GM12878 (cell line): ENCODE measurements at regions not wholly inside any gene's neighbourhood (a gene's known extent, or its start where the extent isn't known, plus 50 kb on each side); places are given as distances from the start of the nearest gene placed in this dataset.

Source experiments
- ATAC-seq: fragments of 200-7000 bp; cut with Tn5 transposase; 3 replicates; pipeline ENCODE4 v1.9.1; 2020; ENCODE audit warnings: mild to moderate bottlenecking, moderate library complexity
- BruUV-seq: library from RNA; stranded (reverse); fragments of 400-500 nt; replicated peaks from 2 replicates; lab custom pipeline; 2021; lab: Mats Ljungman, UMichigan
- CTCF ChIA-PET: fragments of 300-600 bp; sonication (Branson Sonifier 250); formaldehyde crosslinking; extraction: SDS; loops from one replicate; lab custom pipeline; 2021; ENCODE audit warnings: inconsistent platforms; lab: Yijun Ruan, JAX
- POLR2A ChIA-PET: fragments of 350-600 bp; formaldehyde crosslinking; extraction: SDS; loops from one replicate; lab custom pipeline; 2021; ENCODE audit warnings: inconsistent platforms; lab: Charles Lee
- RAD21 ChIA-PET: fragments of 300-600 bp; sonication (Branson Sonifier 250); formaldehyde crosslinking; loops from one replicate; lab custom pipeline; 2023; ENCODE audit warnings: antibody characterized with exemption; ENCODE audit not compliant: unreplicated experiment; lab: Charles Lee
- SMC1A ChIA-PET: fragments of 300-600 bp; sonication (Branson Sonifier 250); formaldehyde crosslinking; loops from one replicate; lab custom pipeline; 2023; ENCODE audit not compliant: unreplicated experiment, uncharacterized antibody; lab: Charles Lee
- DNase-seq: peaks from one replicate; pipeline ENCODE4 v3.0.0-alpha.2; 2011; ENCODE audit warnings: low read depth, low spot score
- FAIRE-seq: peaks from 3 replicates; lab custom pipeline; 2011; peaks lifted over from hg19 to GRCh38; lab: Jason Lieb, UNC
- H2AFZ ChIP-seq: 2 replicates; pipeline ENCODE4 v1.6.0; 2011; ENCODE audit warnings: low read depth, low read length, control low read depth; ENCODE audit not compliant: control insufficient read depth
- H3K27ac ChIP-seq: 2 replicates; pipeline ENCODE4 v1.5.1; 2011; ENCODE audit warnings: control low read depth; ENCODE audit not compliant: control insufficient read depth, insufficient read depth
- H3K27me3 ChIP-seq, 2 experiments: replicated peaks in 1 of 2; 2 replicates each; pipeline versions ENCODE4 v1.6.0 to v1.6.1; 2011; ENCODE audit warnings: low read length in 1 of 2; ENCODE audit not compliant: control insufficient read depth in 2 of 2, insufficient read depth in 2 of 2
- H3K36me3 ChIP-seq, 2 experiments: 2 replicates each; pipeline ENCODE4 v1.5.1; 2011; ENCODE audit warnings: low read length in 1 of 2; ENCODE audit not compliant: control insufficient read depth in 2 of 2, insufficient read depth in 2 of 2
- H3K4me1 ChIP-seq: 2 replicates; pipeline ENCODE4 v1.6.1; 2011; ENCODE audit warnings: mild to moderate bottlenecking, low read length, moderate library complexity, mixed read lengths; ENCODE audit not compliant: control insufficient read depth, insufficient read depth
- H3K4me2 ChIP-seq: 2 replicates; pipeline ENCODE4 v1.6.0; 2011; ENCODE audit warnings: control low read depth; ENCODE audit not compliant: control insufficient read depth, insufficient read depth
- H3K4me3 ChIP-seq: fragments of 200-600 bp; sonication (generic); 2 replicates; pipeline ENCODE4 v1.5.1; 2016
- H3K79me2 ChIP-seq: 2 replicates; pipeline ENCODE4 v1.6.0; 2011; ENCODE audit warnings: low read length; ENCODE audit not compliant: control insufficient read depth, insufficient read depth
- H3K9ac ChIP-seq: 2 replicates; pipeline ENCODE4 v1.8.0; 2011; ENCODE audit warnings: low read length, control low read depth, mixed read lengths; ENCODE audit not compliant: control insufficient read depth, insufficient read depth
- H3K9me3 ChIP-seq: replicated peaks from 3 replicates; pipeline ENCODE4 v1.5.1; 2011; ENCODE audit warnings: mild to moderate bottlenecking, low read length; ENCODE audit not compliant: control insufficient read depth, insufficient read depth
- H4K20me1 ChIP-seq: 2 replicates; pipeline ENCODE4 v1.6.0; 2011; ENCODE audit not compliant: control insufficient read depth, insufficient read depth
- BACH1 ChIP-seq: fragments of 450-650 bp; IDR thresholded peaks from 2 replicates; pipeline ENCODE4 v1.6.1; 2017; ENCODE audit warnings: mild to moderate bottlenecking, borderline replicate concordance
- CBX5 ChIP-seq: sonication (generic); IDR thresholded peaks from 2 replicates; pipeline ENCODE4 v1.6.1; 2016; ENCODE audit warnings: low read depth, moderate library complexity, mild to moderate bottlenecking, inconsistent platforms
- CHD2 ChIP-seq: IDR thresholded peaks from 2 replicates; pipeline ENCODE4 v1.6.1; 2011; ENCODE audit warnings: low read depth, low read length, improper control_type of control experiment, borderline replicate concordance
- CHD4 ChIP-seq: fragments of 200-600 bp; sonication (generic); IDR thresholded peaks from 2 replicates; pipeline ENCODE4 v1.6.1; 2016; ENCODE audit warnings: mild to moderate bottlenecking
- KLF5 ChIP-seq: fragments of 450-650 bp; IDR thresholded peaks from 2 replicates; pipeline ENCODE4 v1.6.1; 2014; ENCODE audit warnings: mild to moderate bottlenecking; ENCODE audit not compliant: partially characterized antibody
- MTA2 ChIP-seq: fragments of 450-650 bp; IDR thresholded peaks from 2 replicates; pipeline ENCODE4 v1.6.1; 2016; ENCODE audit warnings: low read depth, mild to moderate bottlenecking, moderate library complexity
- NRF1 ChIP-seq: conservative IDR thresholded peaks from 2 replicates; pipeline ENCODE4 v1.6.1; 2011; ENCODE audit warnings: mild to moderate bottlenecking, low read depth, low read length, improper control_type of control experiment
- RFX5 ChIP-seq: IDR thresholded peaks from 2 replicates; pipeline ENCODE4 v1.6.1; 2011; ENCODE audit warnings: low read depth, low read length, improper control_type of control experiment
- SMARCA5 ChIP-seq: fragments of 450-650 bp; IDR thresholded peaks from 2 replicates; pipeline ENCODE4 v1.6.1; 2017; ENCODE audit warnings: mild to moderate bottlenecking
- TAF1 ChIP-seq: IDR thresholded peaks from 2 replicates; pipeline ENCODE4 v1.6.1; 2011; ENCODE audit warnings: mild to moderate bottlenecking, low read depth, low read length, borderline replicate concordance
- TCF7 ChIP-seq: IDR thresholded peaks from 2 replicates; pipeline ENCODE4 v1.6.1; 2014; ENCODE audit warnings: antibody characterized with exemption, borderline replicate concordance
- YBX1 ChIP-seq: fragments of 450-650 bp; IDR thresholded peaks from 2 replicates; pipeline ENCODE4 v1.6.1; 2016; ENCODE audit warnings: antibody characterized with exemption
- ZBED1 ChIP-seq: IDR thresholded peaks from 2 replicates; pipeline ENCODE4 v1.6.1; 2016; ENCODE audit warnings: borderline replicate concordance
- ZSCAN29 ChIP-seq: fragments of 450-650 bp; IDR thresholded peaks from 2 replicates; pipeline ENCODE4 v1.6.1; 2017; ENCODE audit warnings: mild to moderate bottlenecking, moderate library complexity
- WGBS: methylation state at CpG from one replicate; pipeline ENCODE4 v1.1.6; 2016; ENCODE audit warnings: low lambda C conversion rate; ENCODE audit not compliant: insufficient replicate concordance, insufficient coverage; ENCODE audit errors: missing lambda C conversion rate; 5-methylcytosine and 5-hydroxymethylcytosine counted together
- in situ Hi-C: fragments of 300-500 bp; cut with MboI; formaldehyde crosslinking; loops from 9 replicates; pipeline ENCODE4 v1.14.3; 2018; ENCODE audit warnings: mixed read lengths
- intact Hi-C: fragments of 100-400 bp; cut with micrococcal nuclease; formaldehyde crosslinking; loops from one replicate; pipeline ENCODE4 v1.14.2; 2022; ENCODE audit not compliant: unreplicated experiment
- TF ChIP-seq, protein P1 (sequence below): IDR thresholded peaks from 2 replicates; pipeline ENCODE4 v1.6.1; 2012; ENCODE audit warnings: low read length, inconsistent platforms
- TF ChIP-seq, protein P2 (sequence below): fragments of 450-650 bp; formaldehyde crosslinking; IDR thresholded peaks from 2 replicates; pipeline ENCODE4 v1.5.0; 2022; ENCODE audit warnings: mild to moderate bottlenecking, missing genetic modification characterization
- TF ChIP-seq, protein P3 (sequence below): IDR thresholded peaks from 2 replicates; pipeline ENCODE4 v1.6.1; 2011; ENCODE audit warnings: borderline replicate concordance, low read depth, mild to moderate bottlenecking, moderate library complexity, mixed read lengths, low read length; ENCODE audit not compliant: insufficient read depth; ENCODE audit errors: extremely low read length
- TF ChIP-seq, protein P4 (sequence below): IDR thresholded peaks from 2 replicates; pipeline ENCODE4 v1.6.1; 2012; ENCODE audit warnings: low read depth, low read length, improper control_type of control experiment

DNA sequence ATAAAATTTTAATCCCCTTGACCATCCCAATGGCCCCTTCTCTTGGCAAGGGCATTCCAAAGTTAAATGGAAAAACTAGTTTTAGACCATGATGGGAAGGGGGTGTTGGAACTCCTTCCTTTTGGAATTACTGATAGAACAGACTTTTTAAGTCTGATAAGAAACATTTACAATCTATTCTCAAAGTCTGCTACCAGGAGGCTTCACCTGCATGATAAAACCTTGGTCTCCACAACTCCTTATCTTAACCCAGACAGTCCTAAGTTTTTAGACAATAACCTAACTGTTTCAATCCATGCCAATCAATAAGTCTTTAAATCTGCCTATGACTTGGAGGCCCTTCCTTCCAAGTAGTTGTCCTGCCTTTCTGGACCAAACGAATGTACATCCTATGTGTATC is 63.9 kb upstream of the PGRMC2 start:
- ATAC-seq (no peak), DNase-seq (no peak), FAIRE-seq (no peak)
- Histone ChIP-seq H3K4me3 (no peak overlapping the region), H3K9ac (no peak overlapping the region), H4K20me1 (no peaks in the 10 kb centered on the region), H3K36me3 (no peaks in the 10 kb centered on the region), H3K4me2 (no peak overlapping the region), H3K79me2 (no peaks in the 10 kb centered on the region), H3K4me1 (no peaks in the 10 kb centered on the region), H3K27me3 (no peaks in the 10 kb centered on the region), H3K9me3 (no peaks in the 10 kb centered on the region), H2AFZ (no peak overlapping the region), H3K27ac (no peak overlapping the region)
- intact Hi-C loops: no loop called here
- no TSS peak for BruUV-seq
- in situ Hi-C loops: no loop called here
- ChIA-PET CTCF (no interaction called here), POLR2A (no interaction called here), SMC1A (no interaction called here), RAD21 (no interaction called here)
- 43% methylated on average over 1 of the region's 1 CpG for WGBS
- TF ChIP-seq BACH1 (no peak), ZSCAN29 (no peak), KLF5 (no peak), MTA2 (no peak), CHD2 (no peak), CHD4 (no peak), YBX1 (no peak), CBX5 (no peak), RFX5 (no peak), TAF1 (no peak), ZBED1 (no peak), SMARCA5 (no peak), TCF7 (no peak), NRF1 (no peak)
- TF ChIP-seq, protein P1, sequence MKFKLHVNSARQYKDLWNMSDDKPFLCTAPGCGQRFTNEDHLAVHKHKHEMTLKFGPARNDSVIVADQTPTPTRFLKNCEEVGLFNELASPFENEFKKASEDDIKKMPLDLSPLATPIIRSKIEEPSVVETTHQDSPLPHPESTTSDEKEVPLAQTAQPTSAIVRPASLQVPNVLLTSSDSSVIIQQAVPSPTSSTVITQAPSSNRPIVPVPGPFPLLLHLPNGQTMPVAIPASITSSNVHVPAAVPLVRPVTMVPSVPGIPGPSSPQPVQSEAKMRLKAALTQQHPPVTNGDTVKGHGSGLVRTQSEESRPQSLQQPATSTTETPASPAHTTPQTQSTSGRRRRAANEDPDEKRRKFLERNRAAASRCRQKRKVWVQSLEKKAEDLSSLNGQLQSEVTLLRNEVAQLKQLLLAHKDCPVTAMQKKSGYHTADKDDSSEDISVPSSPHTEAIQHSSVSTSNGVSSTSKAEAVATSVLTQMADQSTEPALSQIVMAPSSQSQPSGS: no peak
- TF ChIP-seq, protein P2, sequence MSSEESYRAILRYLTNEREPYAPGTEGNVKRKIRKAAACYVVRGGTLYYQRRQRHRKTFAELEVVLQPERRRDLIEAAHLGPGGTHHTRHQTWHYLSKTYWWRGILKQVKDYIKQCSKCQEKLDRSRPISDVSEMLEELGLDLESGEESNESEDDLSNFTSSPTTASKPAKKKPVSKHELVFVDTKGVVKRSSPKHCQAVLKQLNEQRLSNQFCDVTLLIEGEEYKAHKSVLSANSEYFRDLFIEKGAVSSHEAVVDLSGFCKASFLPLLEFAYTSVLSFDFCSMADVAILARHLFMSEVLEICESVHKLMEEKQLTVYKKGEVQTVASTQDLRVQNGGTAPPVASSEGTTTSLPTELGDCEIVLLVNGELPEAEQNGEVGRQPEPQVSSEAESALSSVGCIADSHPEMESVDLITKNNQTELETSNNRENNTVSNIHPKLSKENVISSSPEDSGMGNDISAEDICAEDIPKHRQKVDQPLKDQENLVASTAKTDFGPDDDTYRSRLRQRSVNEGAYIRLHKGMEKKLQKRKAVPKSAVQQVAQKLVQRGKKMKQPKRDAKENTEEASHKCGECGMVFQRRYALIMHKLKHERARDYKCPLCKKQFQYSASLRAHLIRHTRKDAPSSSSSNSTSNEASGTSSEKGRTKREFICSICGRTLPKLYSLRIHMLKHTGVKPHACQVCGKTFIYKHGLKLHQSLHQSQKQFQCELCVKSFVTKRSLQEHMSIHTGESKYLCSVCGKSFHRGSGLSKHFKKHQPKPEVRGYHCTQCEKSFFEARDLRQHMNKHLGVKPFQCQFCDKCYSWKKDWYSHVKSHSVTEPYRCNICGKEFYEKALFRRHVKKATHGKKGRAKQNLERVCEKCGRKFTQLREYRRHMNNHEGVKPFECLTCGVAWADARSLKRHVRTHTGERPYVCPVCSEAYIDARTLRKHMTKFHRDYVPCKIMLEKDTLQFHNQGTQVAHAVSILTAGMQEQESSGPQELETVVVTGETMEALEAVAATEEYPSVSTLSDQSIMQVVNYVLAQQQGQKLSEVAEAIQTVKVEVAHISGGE (CRISPR knock-in tag): no peak
- TF ChIP-seq, protein P3, sequence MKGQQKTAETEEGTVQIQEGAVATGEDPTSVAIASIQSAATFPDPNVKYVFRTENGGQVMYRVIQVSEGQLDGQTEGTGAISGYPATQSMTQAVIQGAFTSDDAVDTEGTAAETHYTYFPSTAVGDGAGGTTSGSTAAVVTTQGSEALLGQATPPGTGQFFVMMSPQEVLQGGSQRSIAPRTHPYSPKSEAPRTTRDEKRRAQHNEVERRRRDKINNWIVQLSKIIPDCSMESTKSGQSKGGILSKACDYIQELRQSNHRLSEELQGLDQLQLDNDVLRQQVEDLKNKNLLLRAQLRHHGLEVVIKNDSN: no peak
- TF ChIP-seq, protein P4, sequence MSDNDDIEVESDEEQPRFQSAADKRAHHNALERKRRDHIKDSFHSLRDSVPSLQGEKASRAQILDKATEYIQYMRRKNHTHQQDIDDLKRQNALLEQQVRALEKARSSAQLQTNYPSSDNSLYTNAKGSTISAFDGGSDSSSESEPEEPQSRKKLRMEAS: no peak
